NCI-H526 (cell line): ENCODE measurements at regions not wholly inside any gene's neighbourhood (a gene's known extent, or its start where the extent isn't known, plus 50 kb on each side); places are given as distances from the start of the nearest gene placed in this dataset.
"Not testable (repeated sequence)": the region's sequence is repeated elsewhere in the genome, so short reads cannot be mapped to it uniquely, and the experiment has no call there.

Source experiments
- DNase-seq, 2 experiments: peaks; one replicate each; lab custom pipeline; 2025; lab: John Stamatoyannopoulos, UW

- DNase-seq = no peak
Measured at GRCh38 chr4:33772582-33772981, 2471.7 kb downstream of the ARAP2 start.

GRCh38 chr4:33780952-33781791 lies 2463.1 kb downstream of the ARAP2 start:
- no peak for DNase-seq

GRCh38 chr4:33785843-33786242 lies 2458.5 kb downstream of the ARAP2 start:
- no peak for DNase-seq

- no peak for DNase-seq
Measured at GRCh38 chr4:33802578-33802977, 2441.7 kb downstream of the ARAP2 start.

GRCh38 chr4:33825685-33826084 lies 2418.6 kb downstream of the ARAP2 start:
- no peak for DNase-seq

GRCh38 chr4:33829356-33829755 lies 2415.0 kb downstream of the ARAP2 start:
- not testable (repeated sequence) for DNase-seq

GRCh38 chr4:33831442-33832066 lies 2412.8 kb downstream of the ARAP2 start:
- DNase-seq = no peak

- DNase-seq = not testable (repeated sequence)
Measured at GRCh38 chr4:33835764-33836163, 2408.6 kb downstream of the ARAP2 start.

- DNase-seq = no peak
Measured at GRCh38 chr4:33837043-33837838, 2407.1 kb downstream of the ARAP2 start.

GRCh38 chr4:33841120-33841519 lies 2403.2 kb downstream of the ARAP2 start:
- DNase-seq = no peak

GRCh38 chr4:33850371-33850902 lies 2393.9 kb downstream of the ARAP2 start:
- no peak for DNase-seq

GRCh38 chr4:33853670-33854069 lies 2390.6 kb downstream of the ARAP2 start:
- DNase-seq = not testable (repeated sequence)

GRCh38 chr4:33864290-33864859 lies 2379.9 kb downstream of the ARAP2 start:
- no peak for DNase-seq

- no peak for DNase-seq
Measured at GRCh38 chr4:33873791-33874190, 2370.5 kb downstream of the ARAP2 start.

- no peak for DNase-seq
Measured at GRCh38 chr4:33878710-33879109, 2365.6 kb downstream of the ARAP2 start.

GRCh38 chr4:33881176-33881575 lies 2363.1 kb downstream of the ARAP2 start:
- DNase-seq = no peak

- DNase-seq = no peak
Measured at GRCh38 chr4:33882246-33882990, 2361.9 kb downstream of the ARAP2 start.

- DNase-seq = no peak
Measured at GRCh38 chr4:33883111-33883510, 2361.2 kb downstream of the ARAP2 start.

- no peak for DNase-seq
Measured at GRCh38 chr4:33886356-33886755, 2358.0 kb downstream of the ARAP2 start.

- DNase-seq = no peak
Measured at GRCh38 chr4:33890841-33891240, 2353.5 kb downstream of the ARAP2 start.

- DNase-seq = no peak
Measured at GRCh38 chr4:33911959-33912358, 2332.4 kb downstream of the ARAP2 start.
